HepG2 (cell line): ENCODE measurements at regions not wholly inside any gene's neighbourhood (a gene's known extent, or its start where the extent isn't known, plus 50 kb on each side); places are given as distances from the start of the nearest gene placed in this dataset.

ENCODE experiments used
- ATAC-seq: fragments of 200-7000 bp; cut with Tn5 transposase; 3 replicates; pipeline ENCODE4 v1.9.1; 2020; ENCODE audit warnings: mild to moderate bottlenecking, moderate library complexity
- BruUV-seq: library from RNA; stranded (reverse); fragments of 400-500 nt; replicated peaks from 2 replicates; lab custom pipeline; 2021; lab: Mats Ljungman, UMichigan
- CTCF ChIA-PET: fragments of 300-600 bp; formaldehyde crosslinking; extraction: SDS; loops from one replicate; lab custom pipeline; 2021; ENCODE audit warnings: low total read pairs, inconsistent platforms, low intra/inter-chr PET ratio; lab: Yijun Ruan, JAX
- POLR2A ChIA-PET: fragments of 350-600 bp; sonication (Branson Sonifier 250); formaldehyde crosslinking; loops from one replicate; lab custom pipeline; 2020; ENCODE audit warnings: antibody characterized with exemption, inconsistent platforms; lab: Yijun Ruan, JAX
- DNase-seq: peaks from one replicate; pipeline ENCODE4 v3.0.0-alpha.2; 2015; ENCODE audit warnings: low spot score
- FAIRE-seq: peaks from 3 replicates; lab custom pipeline; 2011; peaks lifted over from hg19 to GRCh38; lab: Jason Lieb, UNC
- H2AFZ ChIP-seq: one replicate; pipeline ENCODE4 v1.6.1; 2011; ENCODE audit warnings: low read length, inconsistent platforms
- H3K27ac ChIP-seq: fragments of 300-600 bp; 3 replicates; pipeline ENCODE4 v1.8.0; 2011; ENCODE audit warnings: mixed run types, mild to moderate bottlenecking, mixed read lengths, low read length, inconsistent platforms; ENCODE audit not compliant: insufficient read depth; ENCODE audit errors: extremely low read length
- H3K27me3 ChIP-seq, 2 experiments: fragments of 200-600 bp in 1 of 2; 2 replicates in 1 of 2; 3 replicates in 1 of 2; pipeline versions ENCODE4 v1.6.0 to v1.8.0; 2011; ENCODE audit warnings: low read length in 2 of 2, mild to moderate bottlenecking in 2 of 2, moderate library complexity in 2 of 2, inconsistent platforms in 1 of 2; ENCODE audit not compliant: insufficient read depth in 2 of 2, control insufficient read depth in 1 of 2
- H3K36me3 ChIP-seq, 2 experiments: fragments of 200-600 bp in 1 of 2; replicated peaks in 1 of 2; 2 replicates in 1 of 2; 3 replicates in 1 of 2; pipeline versions ENCODE4 v1.5.1 to v1.8.0; 2011; ENCODE audit warnings: low read length in 2 of 2, inconsistent platforms in 1 of 2; ENCODE audit not compliant: insufficient read depth in 2 of 2, control insufficient read depth in 1 of 2
- H3K4me1 ChIP-seq: 2 replicates; pipeline ENCODE4 v1.5.1; 2012; ENCODE audit warnings: low read length, inconsistent platforms; ENCODE audit not compliant: insufficient read depth
- H3K4me2 ChIP-seq: 2 replicates; pipeline ENCODE4 v1.6.0; 2011; ENCODE audit warnings: low read depth, low read length, inconsistent platforms
- H3K4me3 ChIP-seq, 3 experiments: fragments of 200-600 bp in 1 of 3; sonication (generic), shearing (Covaris generic) in 1 of 3; replicated peaks in 1 of 3; 2 replicates each; pipeline ENCODE4 v1.5.1; 2011 to 2016; ENCODE audit warnings: low read length in 3 of 3, inconsistent platforms in 2 of 3, low read depth in 2 of 3, mild to moderate bottlenecking in 2 of 3, control low read depth in 1 of 3, mixed read lengths in 1 of 3; ENCODE audit not compliant: insufficient read depth in 1 of 3
- H3K79me2 ChIP-seq: one replicate; pipeline ENCODE4 v1.6.1; 2011; ENCODE audit warnings: low read length, inconsistent platforms; ENCODE audit not compliant: insufficient read depth
- H3K9ac ChIP-seq: 2 replicates; pipeline ENCODE4 v1.6.0; 2011; ENCODE audit warnings: mild to moderate bottlenecking, low read depth, low read length, inconsistent platforms; ENCODE audit not compliant: insufficient read depth
- H3K9me3 ChIP-seq: 2 replicates; pipeline ENCODE4 v1.5.1; 2012; ENCODE audit warnings: mild to moderate bottlenecking, low read length
- H4K20me1 ChIP-seq: 2 replicates; pipeline ENCODE4 v1.6.0; 2011; ENCODE audit warnings: inconsistent platforms, mild to moderate bottlenecking, low read length, moderate library complexity; ENCODE audit not compliant: insufficient read depth
- AHR ChIP-seq: IDR thresholded peaks from 2 replicates; pipeline ENCODE4 v1.6.1; 2018; ENCODE audit warnings: missing genetic modification reagents, missing compliant biosample characterization
- FOXK2 ChIP-seq: fragments of 450-650 bp; IDR thresholded peaks from 2 replicates; pipeline ENCODE4 v1.6.1; 2016
- XBP1 ChIP-seq: sonication (generic); formaldehyde crosslinking; IDR thresholded peaks from 2 replicates; pipeline ENCODE4 v1.5.0; 2020; ENCODE audit warnings: missing genetic modification reagents
- YEATS2 ChIP-seq: sonication (generic); formaldehyde crosslinking; IDR thresholded peaks from 2 replicates; pipeline ENCODE4 v1.4.0; 2020; ENCODE audit warnings: missing genetic modification reagents, borderline replicate concordance
- ZNF124 ChIP-seq: sonication (generic); formaldehyde crosslinking; IDR thresholded peaks from 2 replicates; pipeline ENCODE4 v1.4.0; 2020; ENCODE audit warnings: missing genetic modification reagents
- ZNF616 ChIP-seq: sonication (generic); formaldehyde crosslinking; IDR thresholded peaks from 2 replicates; pipeline ENCODE4 v1.5.0; 2020; ENCODE audit warnings: low read depth, mild to moderate bottlenecking, missing genetic modification reagents
- ZNF788 ChIP-seq: sonication (generic); formaldehyde crosslinking; IDR thresholded peaks from 2 replicates; pipeline ENCODE4 v1.5.0; 2020; ENCODE audit warnings: mild to moderate bottlenecking, missing genetic modification reagents, borderline replicate concordance
- WGBS: methylation state at CpG from one replicate; pipeline ENCODE4 v1.1.6; 2017; ENCODE audit warnings: low lambda C conversion rate; 5-methylcytosine and 5-hydroxymethylcytosine counted together
- in situ Hi-C: cut with HindIII; loops from 2 replicates; pipeline ENCODE4 v1.10.0; 2017; ENCODE audit warnings: low pct_unique_long_range_greater_than_20kb; ENCODE audit not compliant: extremely low pct_ligation_motif_present
- intact Hi-C: fragments of 100-400 bp; cut with micrococcal nuclease; formaldehyde crosslinking; loops from one replicate; pipeline ENCODE4 v1.10.0; 2022; ENCODE audit not compliant: unreplicated experiment
- TF ChIP-seq, protein P1 (sequence below): sonication (generic); formaldehyde crosslinking; IDR thresholded peaks from 2 replicates; pipeline ENCODE4 v1.5.1; 2020; ENCODE audit warnings: mild to moderate bottlenecking, missing genetic modification reagents, borderline replicate concordance
- TF ChIP-seq, protein P2 (sequence below): sonication (generic); formaldehyde crosslinking; IDR thresholded peaks from 2 replicates; pipeline ENCODE4 v1.5.0; 2020; ENCODE audit warnings: mild to moderate bottlenecking, missing genetic modification reagents

DNA sequence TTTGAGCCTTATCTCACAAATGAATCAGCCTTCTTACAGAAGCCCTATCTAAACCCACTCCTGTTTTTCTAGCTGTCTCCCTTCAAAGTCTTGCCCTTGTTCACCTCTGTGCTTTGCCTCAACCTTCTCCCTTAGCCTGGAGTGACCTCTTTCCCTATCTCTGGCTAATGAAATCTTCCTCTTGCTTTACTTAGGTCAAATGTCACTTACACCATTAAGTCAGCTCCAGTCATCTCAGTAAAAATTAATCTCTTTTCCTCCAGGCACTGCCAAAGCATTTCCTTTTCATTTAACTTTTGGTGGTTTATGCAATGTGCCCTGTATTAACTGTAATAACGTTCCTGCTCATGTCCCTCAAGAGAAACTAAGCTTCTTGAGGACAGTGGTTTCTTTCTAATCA is 596.5 kb upstream of the MIR17HG start (continued):
- TF ChIP-seq YEATS2 (CRISPR knock-in tag) (no peak), ZNF616 (CRISPR knock-in tag) (no peak), ZNF124 (no peak), ZNF788 (CRISPR knock-in tag) (no peak), AHR (CRISPR knock-in tag) (no peak), FOXK2 (no peak)
- TF ChIP-seq, protein P1, sequence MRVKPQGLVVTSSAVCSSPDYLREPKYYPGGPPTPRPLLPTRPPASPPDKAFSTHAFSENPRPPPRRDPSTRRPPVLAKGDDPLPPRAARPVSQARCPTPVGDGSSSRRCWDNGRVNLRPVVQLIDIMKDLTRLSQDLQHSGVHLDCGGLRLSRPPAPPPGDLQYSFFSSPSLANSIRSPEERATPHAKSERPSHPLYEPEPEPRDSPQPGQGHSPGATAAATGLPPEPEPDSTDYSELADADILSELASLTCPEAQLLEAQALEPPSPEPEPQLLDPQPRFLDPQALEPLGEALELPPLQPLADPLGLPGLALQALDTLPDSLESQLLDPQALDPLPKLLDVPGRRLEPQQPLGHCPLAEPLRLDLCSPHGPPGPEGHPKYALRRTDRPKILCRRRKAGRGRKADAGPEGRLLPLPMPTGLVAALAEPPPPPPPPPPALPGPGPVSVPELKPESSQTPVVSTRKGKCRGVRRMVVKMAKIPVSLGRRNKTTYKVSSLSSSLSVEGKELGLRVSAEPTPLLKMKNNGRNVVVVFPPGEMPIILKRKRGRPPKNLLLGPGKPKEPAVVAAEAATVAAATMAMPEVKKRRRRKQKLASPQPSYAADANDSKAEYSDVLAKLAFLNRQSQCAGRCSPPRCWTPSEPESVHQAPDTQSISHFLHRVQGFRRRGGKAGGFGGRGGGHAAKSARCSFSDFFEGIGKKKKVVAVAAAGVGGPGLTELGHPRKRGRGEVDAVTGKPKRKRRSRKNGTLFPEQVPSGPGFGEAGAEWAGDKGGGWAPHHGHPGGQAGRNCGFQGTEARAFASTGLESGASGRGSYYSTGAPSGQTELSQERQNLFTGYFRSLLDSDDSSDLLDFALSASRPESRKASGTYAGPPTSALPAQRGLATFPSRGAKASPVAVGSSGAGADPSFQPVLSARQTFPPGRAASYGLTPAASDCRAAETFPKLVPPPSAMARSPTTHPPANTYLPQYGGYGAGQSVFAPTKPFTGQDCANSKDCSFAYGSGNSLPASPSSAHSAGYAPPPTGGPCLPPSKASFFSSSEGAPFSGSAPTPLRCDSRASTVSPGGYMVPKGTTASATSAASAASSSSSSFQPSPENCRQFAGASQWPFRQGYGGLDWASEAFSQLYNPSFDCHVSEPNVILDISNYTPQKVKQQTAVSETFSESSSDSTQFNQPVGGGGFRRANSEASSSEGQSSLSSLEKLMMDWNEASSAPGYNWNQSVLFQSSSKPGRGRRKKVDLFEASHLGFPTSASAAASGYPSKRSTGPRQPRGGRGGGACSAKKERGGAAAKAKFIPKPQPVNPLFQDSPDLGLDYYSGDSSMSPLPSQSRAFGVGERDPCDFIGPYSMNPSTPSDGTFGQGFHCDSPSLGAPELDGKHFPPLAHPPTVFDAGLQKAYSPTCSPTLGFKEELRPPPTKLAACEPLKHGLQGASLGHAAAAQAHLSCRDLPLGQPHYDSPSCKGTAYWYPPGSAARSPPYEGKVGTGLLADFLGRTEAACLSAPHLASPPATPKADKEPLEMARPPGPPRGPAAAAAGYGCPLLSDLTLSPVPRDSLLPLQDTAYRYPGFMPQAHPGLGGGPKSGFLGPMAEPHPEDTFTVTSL (CRISPR knock-in tag): no peak

DNA sequence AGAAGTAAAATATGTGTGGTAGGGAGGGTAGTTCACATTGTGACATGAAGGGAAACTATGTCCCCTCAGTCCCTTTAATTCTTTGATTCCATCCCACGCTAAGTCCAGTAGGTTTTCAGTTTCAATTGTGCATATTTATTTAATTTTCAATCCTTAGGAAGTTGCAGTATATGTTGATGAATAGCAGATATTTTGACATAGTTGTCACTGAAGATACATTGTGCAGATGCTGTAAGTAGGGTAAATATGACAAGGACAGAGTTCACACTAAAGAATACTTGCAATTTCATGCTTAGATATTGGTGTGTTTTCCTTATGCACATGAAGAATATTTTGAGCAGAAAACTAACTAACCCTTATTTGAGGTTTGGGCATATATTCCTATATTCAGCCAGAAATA is 595.4 kb upstream of the MIR17HG start:
- Histone ChIP-seq H3K4me2 (no peak overlapping the region), H3K79me2 (no peaks in the 10 kb centered on the region), H2AFZ (no peak overlapping the region), H3K4me1 (no peaks in the 10 kb centered on the region), H4K20me1 (no peaks in the 10 kb centered on the region), H3K9ac (no peak overlapping the region)
- POLR2A ChIA-PET: no interaction called here
- intact Hi-C loops: no loop called here
- ATAC-seq: no peak
- CTCF ChIA-PET: no interaction called here
- no peak for TF ChIP-seq XBP1 (CRISPR knock-in tag)
- TF ChIP-seq, protein P2, sequence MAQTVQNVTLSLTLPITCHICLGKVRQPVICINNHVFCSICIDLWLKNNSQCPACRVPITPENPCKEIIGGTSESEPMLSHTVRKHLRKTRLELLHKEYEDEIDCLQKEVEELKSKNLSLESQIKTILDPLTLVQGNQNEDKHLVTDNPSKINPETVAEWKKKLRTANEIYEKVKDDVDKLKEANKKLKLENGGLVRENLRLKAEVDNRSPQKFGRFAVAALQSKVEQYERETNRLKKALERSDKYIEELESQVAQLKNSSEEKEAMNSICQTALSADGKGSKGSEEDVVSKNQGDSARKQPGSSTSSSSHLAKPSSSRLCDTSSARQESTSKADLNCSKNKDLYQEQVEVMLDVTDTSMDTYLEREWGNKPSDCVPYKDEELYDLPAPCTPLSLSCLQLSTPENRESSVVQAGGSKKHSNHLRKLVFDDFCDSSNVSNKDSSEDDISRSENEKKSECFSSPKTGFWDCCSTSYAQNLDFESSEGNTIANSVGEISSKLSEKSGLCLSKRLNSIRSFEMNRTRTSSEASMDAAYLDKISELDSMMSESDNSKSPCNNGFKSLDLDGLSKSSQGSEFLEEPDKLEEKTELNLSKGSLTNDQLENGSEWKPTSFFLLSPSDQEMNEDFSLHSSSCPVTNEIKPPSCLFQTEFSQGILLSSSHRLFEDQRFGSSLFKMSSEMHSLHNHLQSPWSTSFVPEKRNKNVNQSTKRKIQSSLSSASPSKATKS (CRISPR knock-in tag): no peak
- TF ChIP-seq, all 625 proteins: peak for 0
- 0% methylated on average over 1 of the region's 1 CpG for WGBS
- Histone ChIP-seq H3K9me3 (no peaks in the 10 kb centered on the region), H3K27me3 (no peaks in the 10 kb centered on the region), H3K36me3 (no peaks in the 10 kb centered on the region), H3K27ac (no peak overlapping the region), H3K4me3 (no peak overlapping the region)
- no peak for DNase-seq
- in situ Hi-C loops: no loop called here
- no peak for FAIRE-seq
- BruUV-seq: no TSS peak
